GM12872 (cell line): ENCODE measurements at regions not wholly inside any gene's neighbourhood (a gene's known extent, or its start where the extent isn't known, plus 50 kb on each side); places are given as distances from the start of the nearest gene placed in this dataset.

ENCODE experiments used
- TF ChIP-seq, protein P1 (sequence below): IDR thresholded peaks from 3 replicates; pipeline ENCODE4 v1.5.1; 2011; ENCODE audit warnings: low read depth, mild to moderate bottlenecking, low read length, moderate library complexity; ENCODE audit not compliant: insufficient read depth

GRCh38 chr16:65816556-65816955 lies 549.9 kb upstream of the CDH5 start:
- TF ChIP-seq, protein P1, sequence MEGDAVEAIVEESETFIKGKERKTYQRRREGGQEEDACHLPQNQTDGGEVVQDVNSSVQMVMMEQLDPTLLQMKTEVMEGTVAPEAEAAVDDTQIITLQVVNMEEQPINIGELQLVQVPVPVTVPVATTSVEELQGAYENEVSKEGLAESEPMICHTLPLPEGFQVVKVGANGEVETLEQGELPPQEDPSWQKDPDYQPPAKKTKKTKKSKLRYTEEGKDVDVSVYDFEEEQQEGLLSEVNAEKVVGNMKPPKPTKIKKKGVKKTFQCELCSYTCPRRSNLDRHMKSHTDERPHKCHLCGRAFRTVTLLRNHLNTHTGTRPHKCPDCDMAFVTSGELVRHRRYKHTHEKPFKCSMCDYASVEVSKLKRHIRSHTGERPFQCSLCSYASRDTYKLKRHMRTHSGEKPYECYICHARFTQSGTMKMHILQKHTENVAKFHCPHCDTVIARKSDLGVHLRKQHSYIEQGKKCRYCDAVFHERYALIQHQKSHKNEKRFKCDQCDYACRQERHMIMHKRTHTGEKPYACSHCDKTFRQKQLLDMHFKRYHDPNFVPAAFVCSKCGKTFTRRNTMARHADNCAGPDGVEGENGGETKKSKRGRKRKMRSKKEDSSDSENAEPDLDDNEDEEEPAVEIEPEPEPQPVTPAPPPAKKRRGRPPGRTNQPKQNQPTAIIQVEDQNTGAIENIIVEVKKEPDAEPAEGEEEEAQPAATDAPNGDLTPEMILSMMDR = no peak

DNA sequence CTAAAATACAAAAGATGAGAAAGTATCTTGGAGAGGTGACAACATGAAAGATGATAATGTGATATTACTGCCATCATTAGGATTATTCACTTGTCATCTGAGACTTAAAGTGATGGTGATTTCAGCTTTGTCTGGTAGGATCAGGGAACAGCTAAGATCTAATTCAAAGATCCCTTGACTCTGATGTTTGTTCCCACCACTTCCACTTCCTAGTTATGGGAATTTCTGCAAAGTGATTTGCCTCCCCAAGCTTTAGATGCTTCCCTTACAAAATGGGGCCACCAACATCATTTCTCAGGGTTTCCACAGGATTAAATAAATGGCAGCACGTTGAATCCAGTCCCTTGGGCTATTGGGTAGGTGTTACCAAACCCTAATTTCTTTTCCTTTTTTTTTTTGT lies 550.8 kb upstream of the CDH5 start:
- TF ChIP-seq, protein P1 = no peak

DNA sequence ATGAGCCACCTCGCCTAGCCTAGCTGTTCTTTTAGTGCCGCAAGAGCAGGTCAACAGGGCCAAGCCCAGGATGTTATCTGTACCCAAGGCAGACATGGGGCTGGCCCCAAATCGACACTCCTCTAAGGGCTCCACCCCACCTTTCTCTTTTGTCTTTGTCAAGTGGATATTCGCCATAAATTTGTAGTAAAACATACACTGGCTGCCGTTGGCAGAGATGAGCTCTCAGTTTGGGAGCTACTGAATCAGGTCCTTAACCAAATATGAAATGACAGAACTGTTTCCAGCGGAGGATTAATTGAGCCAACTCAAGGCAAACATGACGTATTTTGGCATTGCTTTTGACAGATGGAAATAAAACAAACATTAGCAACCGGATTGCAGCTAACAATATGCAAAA lies 556.9 kb upstream of the CDH5 start:
- TF ChIP-seq, protein P1 = no peak

DNA sequence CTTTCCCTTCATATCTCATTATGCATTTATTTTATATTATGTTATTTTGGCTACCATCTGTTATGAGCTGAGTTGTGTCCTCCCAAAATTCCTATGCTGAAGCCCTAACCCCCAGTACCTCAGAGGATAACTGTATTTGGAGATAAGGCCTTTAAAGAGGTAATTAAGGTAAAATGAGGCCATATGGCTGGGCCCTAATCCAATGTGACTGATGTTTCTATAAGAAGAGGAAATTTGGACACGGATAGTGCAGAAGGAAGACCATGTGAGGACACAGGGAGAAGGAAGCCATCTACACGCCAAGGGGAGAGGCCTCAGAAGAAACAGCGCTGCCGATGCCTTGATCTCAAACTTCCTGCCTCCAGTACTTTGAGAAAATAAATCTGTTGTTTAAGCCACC lies 557.7 kb upstream of the CDH5 start:
- TF ChIP-seq, protein P1 = no peak

- TF ChIP-seq, protein P1 = no peak
Measured at GRCh38 chr16:65807858-65808257, 558.6 kb upstream of the CDH5 start.

- TF ChIP-seq, protein P1 = no peak
Measured at GRCh38 chr16:65796481-65796880, 570.0 kb upstream of the CDH5 start.

- TF ChIP-seq, protein P1 = no peak
Measured at GRCh38 chr16:65794973-65795372, 571.5 kb upstream of the CDH5 start.

DNA sequence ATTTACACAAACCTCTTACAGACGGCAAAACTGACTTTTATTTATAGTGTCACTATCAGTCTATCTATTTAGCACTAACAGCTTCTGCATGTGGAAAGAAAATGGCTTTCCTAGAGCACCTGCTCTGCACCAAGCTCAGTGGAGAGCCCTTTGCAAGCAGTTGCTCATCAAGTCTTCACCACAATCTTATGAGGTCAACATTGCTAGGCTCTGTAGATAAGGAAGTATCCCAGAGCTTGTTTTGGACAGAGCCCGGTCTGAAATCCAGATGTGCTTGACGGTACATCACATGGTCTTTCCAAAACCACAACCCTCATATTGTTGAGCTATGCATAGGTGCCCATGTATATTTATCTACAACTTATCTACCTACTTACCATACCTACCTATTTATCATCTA lies 572.7 kb upstream of the CDH5 start:
- TF ChIP-seq, protein P1 = no peak
